G401 (cell line): ENCODE measurements at regions not wholly inside any gene's neighbourhood (a gene's known extent, or its start where the extent isn't known, plus 50 kb on each side); places are given as distances from the start of the nearest gene placed in this dataset.
"Not testable (repeated sequence)": the region's sequence is repeated elsewhere in the genome, so short reads cannot be mapped to it uniquely, and the experiment has no call there.

Experiments used
- DNase-seq: peaks from one replicate; pipeline ENCODE4 v3.0.0-alpha.2; 2015; ENCODE audit warnings: low spot score
- in situ Hi-C: cut with HindIII; loops from 2 replicates; pipeline ENCODE4 v1.10.0; 2016; ENCODE audit warnings: low sequenced_read_pairs, mixed read lengths

GRCh38 chr2:175630280-175631244 lies 371.5 kb downstream of the LNPK start:
- DNase-seq = no peak
- in situ Hi-C loops = no loop called here

GRCh38 chr2:175628243-175628642 lies 373.8 kb downstream of the LNPK start:
- in situ Hi-C loops = no loop called here
- DNase-seq = no peak

- in situ Hi-C loops = no loop called here
- no peak for DNase-seq
Measured at GRCh38 chr2:175627405-175627804, 374.7 kb downstream of the LNPK start.

GRCh38 chr2:175626796-175627195 lies 375.3 kb downstream of the LNPK start:
- DNase-seq = no peak
- in situ Hi-C loops = no loop called here

- in situ Hi-C loops = no loop called here
Measured at GRCh38 chr2:175624785-175625184, 377.3 kb downstream of the LNPK start.

GRCh38 chr2:175624211-175624761 lies 377.8 kb downstream of the LNPK start:
- DNase-seq = no peak
- in situ Hi-C loops = no loop called here

More at GRCh38 chr2:175624785-175625184, 377.3 kb downstream of the LNPK start:
- DNase-seq = no peak

GRCh38 chr2:175621821-175622220 lies 380.2 kb downstream of the LNPK start:
- DNase-seq = no peak
- in situ Hi-C loops = no loop called here

- in situ Hi-C loops = no loop called here
- DNase-seq = no peak
Measured at GRCh38 chr2:175620106-175620505, 382.0 kb downstream of the LNPK start.

GRCh38 chr2:175619179-175620045 lies 382.7 kb downstream of the LNPK start:
- in situ Hi-C loops = no loop called here
- DNase-seq = no peak

- in situ Hi-C loops = no loop called here
- no peak for DNase-seq
Measured at GRCh38 chr2:175612280-175612679, 389.8 kb downstream of the LNPK start.

- DNase-seq = no peak
- in situ Hi-C loops = no loop called here
Measured at GRCh38 chr2:175606010-175606841, 395.8 kb downstream of the LNPK start.

GRCh38 chr2:175605640-175606009 lies 396.4 kb downstream of the LNPK start:
- DNase-seq = no peak
- in situ Hi-C loops = no loop called here

- no peak for DNase-seq
- in situ Hi-C loops = no loop called here
Measured at GRCh38 chr2:175601969-175602368, 400.1 kb downstream of the LNPK start.

- DNase-seq = no peak
- in situ Hi-C loops = no loop called here
Measured at GRCh38 chr2:175599966-175600831, 401.9 kb downstream of the LNPK start.

GRCh38 chr2:175597286-175597685 lies 404.8 kb downstream of the LNPK start:
- no peak for DNase-seq
- in situ Hi-C loops = no loop called here

- no peak for DNase-seq
- in situ Hi-C loops = no loop called here
Measured at GRCh38 chr2:175595139-175595538, 406.9 kb downstream of the LNPK start.

GRCh38 chr2:175593686-175594525 lies 408.2 kb downstream of the LNPK start:
- DNase-seq, in situ Hi-C loops: not testable (repeated sequence)
